Adrenal gland (tissue), 5 donors: ENCODE measurements at regions not wholly inside any gene's neighbourhood (a gene's known extent, or its start where the extent isn't known, plus 50 kb on each side); places are given as distances from the start of the nearest gene placed in this dataset.

Source experiments
- POLR2A ChIP-seq, 2 donors: fragments of 450-650 bp; IDR thresholded peaks; one replicate each; pipeline ENCODE4 v1.6.1; 2017; ENCODE audit warnings: antibody characterized with exemption in 2 of 2, mild to moderate bottlenecking in 2 of 2, moderate library complexity in 1 of 2
- TF ChIP-seq, protein P1 (sequence below), 6 experiments: fragments of 450-650 bp in 4 of 6; fragments of 200-600 bp in 2 of 6; sonication (generic) in 1 of 6; IDR thresholded peaks; 1 replicate in 5 of 6; 2 replicates in 1 of 6; pipeline versions ENCODE4 v1.5.1 to v1.8.0; 2016 to 2021; ENCODE audit warnings: antibody characterized with exemption in 6 of 6, mild to moderate bottlenecking in 2 of 6, moderate library complexity in 1 of 6
- donor health status: DM: no; HTN: no; CAD: no.

DNA sequence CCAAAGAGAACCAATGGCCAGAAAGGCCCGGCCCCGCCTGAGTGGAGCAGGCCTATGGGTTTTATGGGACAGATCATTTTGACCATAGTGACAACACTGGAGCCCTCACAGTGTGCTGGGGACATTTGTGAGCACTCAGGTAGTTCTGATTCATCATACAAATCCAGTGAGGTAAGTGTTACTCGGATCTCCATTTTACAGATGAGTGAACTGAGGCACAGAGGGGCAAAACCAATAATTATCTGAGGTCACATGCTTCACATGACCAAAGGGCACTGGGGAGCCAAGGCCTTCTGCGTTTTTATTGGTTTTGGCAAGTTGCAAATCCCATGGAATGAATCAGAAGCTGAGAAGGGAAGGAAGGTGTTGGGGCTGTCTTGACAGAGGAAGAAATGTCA, 111.5 kb upstream of the MGAT5 start:
- TF ChIP-seq, protein P1, sequence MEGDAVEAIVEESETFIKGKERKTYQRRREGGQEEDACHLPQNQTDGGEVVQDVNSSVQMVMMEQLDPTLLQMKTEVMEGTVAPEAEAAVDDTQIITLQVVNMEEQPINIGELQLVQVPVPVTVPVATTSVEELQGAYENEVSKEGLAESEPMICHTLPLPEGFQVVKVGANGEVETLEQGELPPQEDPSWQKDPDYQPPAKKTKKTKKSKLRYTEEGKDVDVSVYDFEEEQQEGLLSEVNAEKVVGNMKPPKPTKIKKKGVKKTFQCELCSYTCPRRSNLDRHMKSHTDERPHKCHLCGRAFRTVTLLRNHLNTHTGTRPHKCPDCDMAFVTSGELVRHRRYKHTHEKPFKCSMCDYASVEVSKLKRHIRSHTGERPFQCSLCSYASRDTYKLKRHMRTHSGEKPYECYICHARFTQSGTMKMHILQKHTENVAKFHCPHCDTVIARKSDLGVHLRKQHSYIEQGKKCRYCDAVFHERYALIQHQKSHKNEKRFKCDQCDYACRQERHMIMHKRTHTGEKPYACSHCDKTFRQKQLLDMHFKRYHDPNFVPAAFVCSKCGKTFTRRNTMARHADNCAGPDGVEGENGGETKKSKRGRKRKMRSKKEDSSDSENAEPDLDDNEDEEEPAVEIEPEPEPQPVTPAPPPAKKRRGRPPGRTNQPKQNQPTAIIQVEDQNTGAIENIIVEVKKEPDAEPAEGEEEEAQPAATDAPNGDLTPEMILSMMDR (IDR thresholded peaks at IDR 0.05), result no peak
- no peak for TF ChIP-seq POLR2A (IDR thresholded peaks at IDR 0.05)
